Superior temporal gyrus (tissue), 1 donor: ENCODE measurements at regions not wholly inside any gene's neighbourhood (a gene's known extent, or its start where the extent isn't known, plus 50 kb on each side); places are given as distances from the start of the nearest gene placed in this dataset.
"Not testable (repeated sequence)": the region's sequence is repeated elsewhere in the genome, so short reads cannot be mapped to it uniquely, and the experiment has no call there.

Experiments used
- DNase-seq: peaks from one replicate; pipeline ENCODE4 v3.0.0-alpha.2; 2016; ENCODE audit errors: extremely low spot score

DNA sequence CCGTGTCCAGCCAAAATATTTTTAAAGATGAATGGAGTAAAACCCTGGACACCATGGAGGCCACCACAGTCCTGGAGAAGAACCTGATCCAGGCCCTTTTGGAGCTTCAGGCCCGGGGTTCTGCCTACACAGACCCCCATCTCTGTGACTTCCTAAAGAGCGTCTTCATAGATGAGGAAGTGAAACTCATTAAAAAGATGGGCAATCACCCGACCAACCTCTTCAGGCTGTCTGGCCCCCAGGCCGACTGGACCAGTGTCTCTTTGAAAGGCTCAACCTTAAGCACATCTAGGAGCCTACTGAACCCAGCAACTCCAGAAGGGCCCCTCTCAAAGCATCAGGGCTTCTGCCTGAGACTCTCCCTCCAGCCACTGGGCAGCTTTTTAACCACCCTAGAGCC is 107.9 kb upstream of the FAM174B start:
- DNase-seq, result no peak

DNA sequence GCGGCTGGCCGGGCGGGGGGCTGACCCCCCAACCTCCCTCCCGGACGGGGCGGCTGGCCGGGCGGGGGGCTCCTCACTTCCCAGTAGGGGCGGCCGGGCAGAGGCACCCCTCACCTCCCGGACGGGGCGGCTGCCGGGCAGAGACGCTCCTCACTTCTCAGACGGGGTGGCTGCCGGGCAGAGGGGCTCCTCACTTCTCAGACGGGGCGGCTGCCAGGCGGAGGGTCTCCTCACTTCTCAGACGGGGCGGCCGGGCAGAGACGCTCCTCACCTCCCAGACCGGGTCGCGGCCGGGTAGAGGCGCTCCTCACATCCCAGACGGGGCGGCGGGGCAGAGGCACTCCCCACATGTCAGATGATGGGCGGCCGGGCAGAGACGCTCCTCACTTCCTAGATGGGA is 112.6 kb upstream of the FAM174B start:
- not testable (repeated sequence) for DNase-seq

DNA sequence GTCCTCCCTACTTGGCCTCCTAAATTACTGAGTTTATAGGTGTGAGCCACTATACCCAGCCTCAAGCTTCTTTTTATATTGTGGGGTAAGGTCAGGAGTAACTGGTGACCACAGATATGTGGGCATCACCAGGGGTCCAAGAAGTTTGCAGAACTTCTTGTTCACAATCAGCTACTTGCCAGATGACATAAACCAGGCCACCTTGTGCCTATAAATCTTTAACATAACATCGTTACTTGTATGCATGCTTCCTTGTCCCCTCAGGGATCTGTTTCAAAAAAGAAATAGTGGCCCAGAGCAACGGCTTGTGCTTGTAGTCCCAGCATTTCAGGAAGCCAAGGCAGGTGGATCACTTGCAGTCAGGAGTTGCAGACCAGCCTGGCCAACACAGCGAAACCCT is 115.1 kb upstream of the FAM174B start:
- no peak for DNase-seq

DNA sequence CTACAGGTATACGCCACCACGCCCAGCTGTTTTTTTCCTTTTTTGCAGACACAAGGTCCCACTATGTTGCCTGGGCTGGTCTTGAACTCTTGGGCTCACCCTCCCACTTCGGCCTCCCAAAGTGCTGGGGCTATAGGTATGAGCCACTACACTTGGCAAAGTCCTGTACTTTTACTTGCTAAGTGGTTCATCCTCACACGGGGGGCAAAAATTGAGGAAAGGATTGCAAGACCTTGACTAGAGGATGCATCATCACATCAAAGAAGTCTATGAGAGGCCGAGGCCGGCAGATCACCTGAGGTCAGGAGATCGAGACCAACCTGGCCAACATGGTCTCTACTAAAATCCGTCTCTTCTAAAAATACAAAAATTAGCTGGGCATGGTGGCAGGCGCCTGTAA is 116.5 kb upstream of the FAM174B start:
- DNase-seq, result no peak

DNA sequence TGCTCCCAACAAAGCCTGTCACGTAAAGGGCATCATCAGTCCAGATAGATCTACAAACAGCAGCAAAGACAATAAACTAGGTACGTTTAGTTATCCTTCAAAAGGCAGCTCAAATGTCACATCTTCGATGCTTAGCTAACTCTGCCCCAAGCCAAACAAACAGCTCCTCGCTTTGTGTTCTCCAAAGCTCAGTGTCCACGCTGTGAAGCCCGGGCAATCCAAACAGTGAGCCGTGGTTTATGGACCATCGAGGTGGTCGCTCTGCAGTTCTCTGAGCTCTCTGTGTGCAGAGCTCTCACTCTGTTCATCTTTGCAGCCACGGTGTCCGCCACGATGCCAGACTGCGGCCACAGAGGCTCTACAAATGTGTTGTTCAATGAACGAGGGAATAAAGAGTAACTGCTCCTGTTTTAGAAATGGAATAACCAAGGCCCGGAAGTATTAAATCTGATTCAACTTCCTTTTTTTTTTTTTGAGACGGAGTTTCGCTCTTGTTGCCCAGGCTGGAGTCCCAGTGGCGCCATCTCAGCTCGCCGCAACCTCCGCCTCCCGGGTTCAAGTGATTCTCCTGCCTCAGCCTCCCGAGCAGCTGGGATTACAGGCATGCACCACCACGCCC is 117.2 kb upstream of the FAM174B start:
- no peak for DNase-seq

DNA sequence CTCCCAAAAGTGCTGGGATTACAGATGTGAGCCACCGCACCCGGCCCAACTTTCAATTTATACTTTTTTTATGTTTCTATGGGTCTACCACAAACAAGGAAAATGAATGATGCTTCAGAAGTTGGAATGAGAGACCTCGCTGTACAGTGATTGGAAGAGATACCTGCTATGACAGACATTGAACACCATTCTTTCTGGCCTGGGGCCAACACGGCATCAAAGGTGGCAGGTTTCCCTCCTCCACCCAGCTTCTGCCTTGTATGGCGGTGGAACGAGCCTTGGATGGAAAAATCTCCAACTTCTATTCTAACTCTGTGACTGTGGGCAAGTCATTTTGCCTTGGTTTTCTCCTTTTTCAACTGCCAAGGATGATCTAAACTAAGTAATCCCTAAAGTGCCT is 117.8 kb upstream of the FAM174B start:
- DNase-seq, result no peak

DNA sequence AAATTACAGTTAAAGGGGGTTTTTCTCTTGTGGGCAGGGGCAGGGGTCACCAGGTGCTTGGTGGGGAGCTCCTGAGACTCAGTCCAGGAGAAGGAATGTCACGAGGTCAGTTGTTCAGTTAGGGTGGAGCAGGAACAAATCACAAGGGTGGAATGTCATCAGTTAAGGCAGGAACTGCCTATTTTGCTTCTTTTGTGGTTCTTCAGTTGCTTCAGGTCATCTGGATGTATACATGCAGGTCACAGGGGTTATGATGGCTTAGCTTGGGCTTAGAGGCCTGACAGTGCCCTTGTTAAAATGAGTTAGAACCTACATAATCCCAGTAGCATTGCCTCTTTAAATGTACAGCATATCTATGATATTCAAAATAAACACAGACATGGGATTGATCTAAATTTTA is 120.2 kb upstream of the CHD2 start:
- DNase-seq, result no peak

DNA sequence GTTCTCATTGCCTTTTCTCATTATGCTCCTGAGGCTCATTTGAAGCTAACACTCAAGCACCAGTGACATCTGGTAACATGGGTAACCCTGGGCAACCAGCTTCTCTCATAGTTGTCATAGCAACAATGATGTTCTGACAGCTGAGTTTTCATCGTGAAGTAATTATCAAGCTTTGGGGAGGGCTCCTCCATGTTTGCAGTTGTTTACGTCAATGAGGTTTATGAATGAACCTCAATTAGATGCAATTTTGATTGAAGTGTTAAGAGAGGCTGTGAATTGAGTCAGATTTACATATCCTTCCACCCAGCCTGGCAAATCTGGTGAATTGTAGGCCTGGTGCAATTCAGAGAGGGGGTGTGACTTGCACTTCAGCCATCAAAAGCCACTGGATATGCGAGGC is 119.3 kb upstream of the CHD2 start:
- peak; percentile 42 for DNase-seq

DNA sequence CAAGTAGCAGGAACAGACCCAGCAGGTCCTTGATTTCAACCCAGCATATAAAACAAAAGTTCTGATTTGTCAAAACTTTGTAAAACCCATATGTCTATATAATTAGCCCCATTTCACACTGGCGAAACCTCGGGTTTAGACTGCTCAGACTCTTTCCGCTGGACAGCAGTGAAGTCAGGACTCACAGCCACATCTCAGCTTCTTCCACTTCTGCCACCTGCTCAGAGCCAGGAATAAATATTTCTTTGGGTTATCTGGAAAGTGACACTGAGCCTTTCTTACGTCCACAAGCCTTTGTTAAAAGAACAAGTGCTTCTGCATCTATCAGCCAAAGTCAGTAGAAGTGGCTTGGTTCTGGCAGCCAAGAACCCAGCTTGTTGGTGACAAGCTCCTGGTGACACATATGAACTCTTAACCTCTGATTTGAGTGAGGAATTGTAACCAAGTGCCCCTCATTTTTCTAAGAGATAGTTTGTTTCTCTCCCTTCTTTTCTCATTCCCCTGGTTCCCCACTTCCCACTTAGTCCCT is 118.1 kb upstream of the CHD2 start:
- no peak for DNase-seq

DNA sequence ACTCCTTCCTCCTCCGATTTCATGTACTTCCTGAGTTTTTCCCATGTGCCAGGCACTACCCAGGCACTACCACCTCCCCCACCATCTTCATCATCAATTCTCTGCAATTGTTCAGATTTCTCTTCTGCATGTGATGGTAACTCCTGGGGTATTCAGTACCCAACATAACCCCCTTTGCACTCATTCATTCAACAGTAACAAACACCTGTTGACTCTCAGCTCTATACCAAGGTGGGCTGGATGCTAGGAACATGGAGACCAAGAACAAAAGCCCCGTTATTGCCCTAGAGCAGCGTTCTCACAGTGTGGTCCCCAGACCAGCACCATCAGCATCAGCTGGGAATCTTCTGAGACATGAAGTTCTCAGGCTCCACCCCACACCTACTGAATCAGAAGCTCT is 113.0 kb upstream of the CHD2 start:
- DNase-seq, result no peak

DNA sequence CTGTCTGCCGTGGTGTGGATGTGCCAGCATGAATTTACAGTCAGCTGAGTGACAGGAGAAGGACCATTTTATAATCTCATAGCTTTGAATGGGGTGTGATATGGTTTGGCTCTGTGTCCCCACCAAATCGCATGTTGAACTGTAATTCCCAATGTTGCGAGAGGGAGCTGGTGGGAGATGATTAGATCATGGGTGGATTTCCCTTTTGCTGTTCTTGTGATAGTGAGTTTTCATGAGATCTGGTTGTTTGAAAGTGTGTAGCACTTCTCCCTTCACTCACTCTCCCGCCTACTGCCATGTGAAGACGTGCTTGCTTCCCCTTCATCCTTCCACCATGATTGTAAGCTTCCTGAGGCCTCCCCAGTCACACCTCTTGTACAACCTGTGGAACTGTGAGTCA is 111.9 kb upstream of the CHD2 start:
- no peak for DNase-seq

DNA sequence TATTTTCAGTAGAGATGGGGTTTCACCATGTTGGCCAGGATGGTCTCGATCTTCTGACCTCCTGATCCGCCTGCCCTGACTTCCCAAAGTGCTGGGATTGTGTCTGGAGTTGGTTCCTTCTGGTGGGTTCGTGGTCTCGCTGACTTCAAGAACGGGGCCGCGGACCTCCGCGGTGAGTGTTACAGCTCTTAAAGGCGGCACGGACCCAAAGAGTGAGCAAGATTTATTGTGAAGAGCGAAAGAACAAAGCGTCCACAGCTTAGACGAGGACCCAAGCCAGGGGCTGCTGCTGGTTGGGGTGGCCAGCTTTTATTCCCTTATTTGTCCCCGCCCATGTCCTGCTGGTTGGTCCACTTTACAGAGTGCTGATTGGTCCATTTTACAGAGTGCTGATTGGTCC is 111.3 kb upstream of the CHD2 start:
- not testable (repeated sequence) for DNase-seq

DNA sequence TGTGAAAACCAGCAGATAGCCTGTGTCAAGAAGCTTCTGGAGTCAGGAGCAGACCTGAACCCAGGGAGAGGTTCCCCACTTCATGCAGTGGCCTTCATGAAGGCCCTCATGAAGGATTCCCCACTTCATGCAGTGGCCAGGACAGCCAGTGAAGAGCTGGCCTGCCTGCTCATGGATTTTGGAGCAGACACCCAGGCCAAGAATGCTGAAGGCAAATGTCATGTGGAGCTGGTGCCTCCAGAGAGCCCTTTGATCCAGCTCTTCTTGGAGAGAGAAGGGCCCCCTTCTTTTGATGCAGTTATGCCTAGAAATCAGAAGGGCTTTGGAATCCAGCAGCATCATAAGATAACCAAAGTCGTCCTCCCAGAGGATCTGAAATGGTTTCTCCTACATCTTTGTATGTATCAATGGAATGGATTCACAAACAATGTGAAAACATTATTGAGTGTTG is 103.9 kb upstream of the CHD2 start:
- no peak for DNase-seq

DNA sequence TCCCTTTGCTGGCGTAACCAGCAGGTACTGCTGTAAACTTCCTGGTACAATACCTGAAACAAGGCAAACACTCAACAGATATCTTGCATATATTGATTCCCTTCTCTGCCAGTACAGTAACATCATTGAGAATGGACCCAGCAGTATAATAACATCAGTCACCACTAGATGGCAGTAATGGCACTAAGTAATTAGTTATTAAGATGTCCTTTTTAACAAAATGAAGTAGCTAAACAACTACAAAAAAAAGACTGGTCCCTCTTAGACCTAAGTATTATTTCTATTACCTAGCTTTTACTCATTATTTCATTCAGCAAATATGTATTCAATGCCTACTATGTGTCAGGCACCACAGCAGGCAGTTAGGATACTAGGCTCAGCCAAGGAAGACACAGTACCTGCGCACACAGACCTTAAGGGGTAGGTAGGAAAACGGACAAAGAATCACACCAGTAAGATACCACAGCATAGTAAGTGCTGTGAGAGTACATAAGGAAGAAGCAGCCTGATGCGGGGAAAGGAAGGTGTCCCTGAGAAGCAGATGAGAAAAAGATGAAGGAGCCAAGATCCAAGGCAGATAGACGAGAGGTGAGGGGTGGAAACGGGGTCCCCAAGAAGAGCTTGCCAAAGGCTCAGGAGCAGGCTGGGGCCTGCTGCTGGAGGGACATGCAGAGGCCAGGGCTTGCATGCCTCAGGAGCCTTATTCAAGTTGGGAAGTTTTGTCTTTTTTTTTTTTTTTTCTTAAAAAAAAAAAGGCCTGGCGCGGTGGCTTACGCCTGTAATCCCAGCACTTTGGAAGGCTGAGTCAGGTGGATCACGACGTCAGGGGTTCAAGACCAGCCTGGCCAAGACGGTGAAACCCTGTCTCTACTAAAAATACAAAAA is 102.7 kb upstream of the CHD2 start:
- DNase-seq, result peak; percentile 98

DNA sequence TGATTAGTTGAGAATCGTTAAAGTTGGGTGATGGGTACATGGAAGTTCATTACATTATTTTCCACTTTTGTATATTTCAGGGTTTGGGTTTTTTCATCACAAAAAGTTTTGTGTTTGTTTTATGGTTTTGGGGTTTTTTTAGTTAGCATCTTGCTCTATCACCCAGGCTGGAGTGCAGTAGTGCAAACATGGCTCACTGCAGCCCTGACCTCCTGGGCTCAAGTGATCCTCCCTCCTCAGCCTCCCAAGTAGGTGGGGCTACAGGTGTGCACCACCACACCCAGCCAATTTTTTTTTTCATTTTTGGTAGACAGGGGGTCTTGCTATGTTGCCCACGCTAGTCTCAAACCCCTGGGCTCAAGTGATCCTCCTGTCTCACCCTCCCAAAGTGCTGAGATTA is 100.1 kb upstream of the CHD2 start:
- no peak for DNase-seq

DNA sequence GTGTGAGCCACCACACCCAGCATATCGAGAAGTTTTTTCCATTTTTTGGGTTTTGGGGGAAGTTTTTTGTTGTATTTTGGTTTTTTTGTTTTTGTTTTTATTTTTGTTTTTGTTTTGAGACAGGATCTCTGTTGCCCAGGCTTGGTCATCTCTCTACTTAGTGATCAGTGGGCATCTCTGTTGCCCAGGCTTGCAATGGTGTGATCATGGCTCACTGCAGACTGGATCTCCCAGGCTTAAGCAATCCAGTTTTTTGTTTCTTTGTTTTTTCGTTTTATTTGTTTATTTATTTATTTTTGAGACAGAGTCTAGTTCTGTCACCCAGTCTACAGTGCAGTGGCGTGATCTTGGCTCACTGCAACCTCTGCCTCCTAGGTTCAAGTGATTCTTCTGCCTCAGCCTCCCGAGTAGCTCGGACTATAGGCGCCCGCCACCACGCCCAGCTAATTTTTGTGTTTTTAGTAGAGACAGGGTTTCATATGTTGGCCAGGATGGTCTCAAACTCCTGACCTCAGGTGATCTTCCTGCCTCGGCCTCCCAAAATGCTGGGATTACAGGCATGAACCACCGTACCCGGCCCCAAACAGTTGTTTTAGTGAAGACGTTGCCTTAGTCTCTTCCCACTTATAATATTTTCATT is 99.6 kb upstream of the CHD2 start:
- not testable (repeated sequence) for DNase-seq

DNA sequence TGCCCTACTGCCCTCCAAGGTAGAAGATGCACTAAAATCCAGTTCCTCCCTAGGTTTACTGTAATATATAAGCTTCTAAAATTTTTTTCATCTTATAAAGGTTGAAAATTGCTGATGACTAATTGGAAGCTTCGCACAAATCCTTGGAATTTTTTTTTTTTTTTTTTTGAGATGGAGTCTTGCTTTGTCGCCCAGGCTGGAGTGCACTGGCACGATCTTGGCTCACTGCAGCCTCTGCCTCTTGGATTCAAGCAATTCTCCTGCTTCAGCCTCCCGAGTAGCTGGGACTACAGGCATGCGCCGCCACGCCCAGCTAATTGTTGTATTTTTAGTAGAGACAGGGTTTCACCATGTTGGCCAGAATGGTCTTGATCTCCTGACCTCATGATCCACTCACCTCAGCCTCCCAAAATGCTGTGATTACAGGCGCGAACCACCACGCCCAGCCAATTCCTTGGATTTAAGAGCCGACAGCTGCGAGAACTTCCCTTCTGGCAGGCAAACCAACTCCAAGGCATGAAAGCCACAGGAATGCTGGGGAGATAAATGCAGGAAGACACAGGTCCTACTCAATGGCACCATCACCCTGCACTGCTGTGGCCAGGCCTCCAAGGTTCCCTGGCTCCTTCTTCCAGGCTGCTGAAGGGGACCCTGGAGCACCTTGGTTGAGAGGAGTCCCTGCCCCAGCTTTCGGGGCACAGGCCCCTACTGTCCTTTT is 98.9 kb upstream of the CHD2 start:
- DNase-seq, result not testable (repeated sequence)

DNA sequence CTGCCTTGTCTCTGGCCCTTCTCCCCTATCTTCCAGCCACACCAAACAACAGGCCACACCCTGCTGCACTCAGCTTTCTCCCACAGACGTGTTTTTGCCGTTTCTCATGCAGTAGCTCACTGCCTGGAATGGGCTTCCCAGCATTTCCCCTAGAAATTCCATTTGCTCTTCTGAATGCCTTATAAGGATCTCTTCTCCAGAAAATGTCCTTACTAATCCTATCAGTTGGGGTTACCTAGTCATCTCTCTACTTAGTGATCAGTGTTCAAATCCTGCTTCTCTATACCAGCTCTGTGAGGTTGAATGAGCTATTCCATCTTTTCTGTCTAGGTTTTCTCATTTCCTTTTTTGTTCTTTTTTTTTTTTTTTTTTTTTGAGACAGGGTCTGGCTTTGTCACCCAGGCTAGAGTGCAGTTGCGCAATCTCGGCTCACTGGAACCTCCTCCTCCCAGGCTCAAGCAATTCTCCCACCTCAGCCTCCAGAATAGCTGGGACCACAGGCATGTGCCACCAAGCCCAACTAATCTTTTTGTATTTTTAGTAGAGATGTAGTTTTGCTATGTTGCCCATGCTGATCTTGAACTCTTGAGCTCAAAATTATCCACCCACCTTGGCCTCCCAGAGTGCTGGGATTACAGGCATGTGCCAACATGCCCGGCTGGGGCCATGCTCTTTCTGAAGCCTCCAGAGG is 98.2 kb upstream of the CHD2 start:
- DNase-seq, result no peak

DNA sequence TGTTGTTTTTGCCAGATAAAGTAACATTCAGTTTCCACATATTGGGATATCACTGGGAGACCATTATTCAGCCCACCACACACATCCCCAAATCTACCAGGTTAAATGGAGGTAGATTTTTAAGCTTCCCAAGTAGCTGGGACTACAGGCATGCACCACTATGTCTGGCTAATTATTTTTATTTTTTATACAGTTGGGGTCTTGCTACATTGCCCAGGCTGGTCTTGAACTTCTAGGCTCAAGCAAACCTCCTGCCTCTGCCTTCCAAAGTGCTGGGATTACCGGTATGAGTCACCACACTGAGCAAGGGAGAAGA is 96.6 kb upstream of the CHD2 start:
- DNase-seq, result no peak

DNA sequence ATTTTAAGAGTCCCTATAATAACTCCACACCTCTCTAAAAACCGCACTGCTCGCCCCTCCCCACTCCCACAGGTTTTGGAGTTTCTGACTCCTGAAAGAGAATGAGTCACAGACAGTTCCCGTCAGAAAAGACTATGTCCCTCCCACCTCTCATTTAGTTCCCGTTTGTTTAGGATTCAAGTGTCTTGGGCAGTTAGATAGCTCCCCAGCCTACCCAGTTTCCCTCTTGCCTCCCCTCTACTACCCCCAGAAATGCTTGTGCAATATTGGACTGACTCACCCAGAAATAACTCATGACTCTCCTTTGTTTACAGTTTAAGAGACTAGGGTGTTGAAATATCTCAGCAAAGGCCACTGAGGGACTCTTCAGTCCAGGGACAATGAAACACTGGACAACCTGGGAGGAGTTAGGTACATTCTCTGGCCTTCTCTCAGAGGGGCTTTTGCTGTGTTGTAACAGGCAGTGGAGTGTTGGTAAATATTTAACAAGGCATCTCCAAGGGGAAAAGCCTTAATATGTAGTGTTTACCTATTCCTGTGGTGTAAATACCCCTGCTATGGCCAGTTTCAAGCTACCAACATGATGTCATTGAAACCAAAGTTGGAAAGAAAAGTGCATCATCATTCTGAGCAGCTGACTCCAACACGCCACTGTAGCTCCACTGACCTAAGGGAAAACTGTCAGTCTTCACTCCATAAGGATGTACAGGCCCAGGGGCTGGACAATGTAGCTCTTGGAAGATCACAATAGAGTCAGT is 96.1 kb upstream of the CHD2 start:
- peak; percentile 46 for DNase-seq

DNA sequence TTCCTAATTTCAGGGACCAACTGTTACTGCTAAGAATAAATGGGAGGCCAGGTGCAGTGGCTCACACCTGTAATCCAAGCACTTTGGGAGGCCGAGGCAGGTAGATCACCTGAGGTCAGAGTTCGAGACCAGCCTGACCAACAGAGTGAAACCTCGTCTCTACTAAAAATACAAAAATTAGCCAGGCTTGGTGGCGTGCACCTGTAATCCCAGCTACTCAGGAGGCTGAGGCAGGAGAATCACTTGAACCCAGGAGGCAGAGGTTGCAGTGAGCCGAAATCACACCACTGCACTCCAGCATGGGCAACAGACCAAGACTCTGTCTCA is 95.6 kb upstream of the CHD2 start:
- not testable (repeated sequence) for DNase-seq
